NT2/D1 (cell line): ENCODE measurements at regions not wholly inside any gene's neighbourhood (a gene's known extent, or its start where the extent isn't known, plus 50 kb on each side); places are given as distances from the start of the nearest gene placed in this dataset.

Source experiments
- SUZ12 ChIP-seq: IDR thresholded peaks from 2 replicates; pipeline ENCODE4 v1.6.1; 2011; ENCODE audit not compliant: insufficient read length, insufficient read depth; ENCODE audit errors: extremely low read depth
- YY1 ChIP-seq: IDR thresholded peaks from 2 replicates; pipeline ENCODE4 v1.6.1; 2011; ENCODE audit not compliant: insufficient read length, insufficient read depth
- ZNF274 ChIP-seq: IDR thresholded peaks from 2 replicates; pipeline ENCODE4 v1.6.1; 2011; ENCODE audit warnings: mild to moderate bottlenecking, low read depth, low read length

DNA sequence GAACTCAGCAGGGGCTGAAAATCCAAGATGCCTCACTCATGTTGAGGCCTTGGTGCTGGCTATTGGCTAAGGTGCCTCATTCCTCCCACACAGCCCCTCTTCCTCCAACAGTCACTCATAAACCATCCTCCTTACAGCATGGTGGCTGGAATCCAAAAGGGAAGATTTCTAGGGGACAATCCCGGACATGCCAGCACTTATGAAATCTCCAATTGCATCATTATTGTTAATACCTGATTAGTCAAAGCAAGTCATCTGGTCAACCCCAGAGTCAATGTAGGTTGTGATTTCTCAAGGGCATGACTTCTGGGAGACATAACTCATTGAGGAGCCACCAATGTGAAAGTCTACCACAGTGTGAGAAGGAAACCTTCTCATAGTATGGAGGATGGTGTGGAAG lies 506.6 kb upstream of the NOX3 start:
- no peak for TF ChIP-seq SUZ12
- no peak for TF ChIP-seq ZNF274
- no peak for TF ChIP-seq YY1
